Gastroesophageal sphincter (tissue), 3 donors: ENCODE measurements at regions not wholly inside any gene's neighbourhood (a gene's known extent, or its start where the extent isn't known, plus 50 kb on each side); places are given as distances from the start of the nearest gene placed in this dataset.

Experiments used
- EP300 ChIP-seq: sonication (generic); formaldehyde crosslinking; IDR thresholded peaks from one replicate; pipeline ENCODE4 v1.6.1; 2017; ENCODE audit warnings: antibody characterized with exemption, mild to moderate bottlenecking
- POLR2AphosphoS5 ChIP-seq: sonication (generic); formaldehyde crosslinking; IDR thresholded peaks from one replicate; pipeline ENCODE4 v1.6.1; 2017; ENCODE audit warnings: antibody characterized with exemption
- TF ChIP-seq, protein P1 (sequence below), 4 experiments: fragments of 200-600 bp in 2 of 4; fragments of 450-650 bp in 2 of 4; sonication (generic) in 1 of 4; IDR thresholded peaks; one replicate each; pipeline ENCODE4 v1.5.1; 2017 to 2019; ENCODE audit warnings: antibody characterized with exemption in 4 of 4, mild to moderate bottlenecking in 2 of 4, moderate library complexity in 2 of 4

DNA sequence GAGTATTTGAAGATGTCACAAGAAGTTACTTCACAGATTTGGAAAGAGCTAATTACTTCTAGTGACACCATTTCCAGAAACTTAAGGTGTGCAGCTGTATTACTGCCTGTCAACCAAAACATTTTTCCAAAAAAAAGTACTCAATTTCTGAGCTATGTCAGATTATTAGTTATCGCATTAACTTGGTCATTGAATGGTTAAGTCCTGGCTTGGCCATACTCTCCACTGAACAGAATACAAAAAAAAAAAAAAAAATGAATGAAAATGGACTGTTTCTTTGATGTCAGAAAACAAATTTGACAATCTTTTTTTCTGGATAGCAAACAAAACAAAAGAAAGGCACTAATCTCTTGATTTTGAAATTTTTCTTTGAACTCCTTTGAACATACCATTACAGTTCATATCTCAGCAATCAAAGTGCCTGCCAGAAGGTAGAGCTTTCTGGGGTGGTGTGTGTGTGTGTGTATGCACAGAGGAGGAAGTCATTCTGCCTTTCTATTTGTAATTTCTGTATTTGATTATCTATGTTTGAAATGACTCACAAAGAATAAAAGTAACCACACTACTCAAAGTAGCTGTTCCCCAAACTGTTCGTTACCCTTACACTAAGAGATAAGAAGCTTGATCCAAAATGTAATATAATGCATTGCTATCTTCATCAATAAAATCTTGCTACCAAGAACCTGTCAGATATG, 210.8 kb upstream of the FUT9 start:
- TF ChIP-seq EP300 (no peak), POLR2AphosphoS5 (no peak)
- TF ChIP-seq, protein P1, sequence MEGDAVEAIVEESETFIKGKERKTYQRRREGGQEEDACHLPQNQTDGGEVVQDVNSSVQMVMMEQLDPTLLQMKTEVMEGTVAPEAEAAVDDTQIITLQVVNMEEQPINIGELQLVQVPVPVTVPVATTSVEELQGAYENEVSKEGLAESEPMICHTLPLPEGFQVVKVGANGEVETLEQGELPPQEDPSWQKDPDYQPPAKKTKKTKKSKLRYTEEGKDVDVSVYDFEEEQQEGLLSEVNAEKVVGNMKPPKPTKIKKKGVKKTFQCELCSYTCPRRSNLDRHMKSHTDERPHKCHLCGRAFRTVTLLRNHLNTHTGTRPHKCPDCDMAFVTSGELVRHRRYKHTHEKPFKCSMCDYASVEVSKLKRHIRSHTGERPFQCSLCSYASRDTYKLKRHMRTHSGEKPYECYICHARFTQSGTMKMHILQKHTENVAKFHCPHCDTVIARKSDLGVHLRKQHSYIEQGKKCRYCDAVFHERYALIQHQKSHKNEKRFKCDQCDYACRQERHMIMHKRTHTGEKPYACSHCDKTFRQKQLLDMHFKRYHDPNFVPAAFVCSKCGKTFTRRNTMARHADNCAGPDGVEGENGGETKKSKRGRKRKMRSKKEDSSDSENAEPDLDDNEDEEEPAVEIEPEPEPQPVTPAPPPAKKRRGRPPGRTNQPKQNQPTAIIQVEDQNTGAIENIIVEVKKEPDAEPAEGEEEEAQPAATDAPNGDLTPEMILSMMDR (IDR thresholded peaks at IDR 0.05), result no peak
